SK-N-SH (cell line): ENCODE measurements at regions not wholly inside any gene's neighbourhood (a gene's known extent, or its start where the extent isn't known, plus 50 kb on each side); places are given as distances from the start of the nearest gene placed in this dataset.

Experiments used
- CTCF ChIA-PET: fragments of 300-600, 350-600 bp; formaldehyde crosslinking; extraction: SDS; loops from one replicate; lab custom pipeline; 2021; lab: Yijun Ruan, JAX
- POLR2A ChIA-PET: fragments of 350-600 bp; sonication (Branson Sonifier 250); formaldehyde crosslinking; extraction: SDS; loops from one replicate; lab custom pipeline; 2020; ENCODE audit warnings: antibody characterized with exemption, inconsistent platforms; lab: Yijun Ruan, JAX
- DNase-seq: peaks from one replicate; pipeline ENCODE4 v3.0.0; 2012
- H2AFZ ChIP-seq: fragments of 200-600 bp; sonication (generic); 2 replicates; pipeline ENCODE4 v1.8.1; 2016; ENCODE audit warnings: antibody characterized with exemption, mild to moderate bottlenecking, low read depth
- H3F3A ChIP-seq: fragments of 200-600 bp; sonication (generic); replicated peaks from 2 replicates; pipeline ENCODE3; 2016; ENCODE audit warnings: antibody characterized with exemption, mild to moderate bottlenecking; ENCODE audit not compliant: insufficient read depth
- H3K27ac ChIP-seq, 2 experiments: fragments of 200-500 bp in 1 of 2; fragments of 200-600 bp in 1 of 2; sonication (Bioruptor generic) in 1 of 2; sonication (generic), shearing (Covaris generic) in 1 of 2; 2 replicates each; pipeline versions ENCODE4 v1.5.1 to v1.6.1; 2014 to 2016; ENCODE audit warnings: low read depth in 2 of 2, inconsistent platforms in 1 of 2, low read length in 1 of 2, mild to moderate bottlenecking in 1 of 2, mixed read lengths in 1 of 2
- H3K27me3 ChIP-seq: fragments of 200-600 bp; sonication (generic), shearing (Covaris generic); 2 replicates; pipeline ENCODE4 v1.6.1; 2016; ENCODE audit warnings: mixed run types; ENCODE audit not compliant: insufficient read depth
- H3K36me3 ChIP-seq, 2 experiments: fragments of 200-500 bp in 1 of 2; fragments of 200-600 bp in 1 of 2; sonication (Bioruptor generic) in 1 of 2; sonication (generic) in 1 of 2; replicated peaks in 1 of 2; 2 replicates each; pipeline versions ENCODE3 to v1.5.1; 2014 to 2016; ENCODE audit warnings: low read length in 1 of 2, mild to moderate bottlenecking in 1 of 2; ENCODE audit not compliant: insufficient read depth in 2 of 2, control insufficient read depth in 1 of 2
- H3K4me1 ChIP-seq, 2 experiments: fragments of 200-500 bp in 1 of 2; fragments of 200-600 bp in 1 of 2; sonication (Bioruptor generic) in 1 of 2; sonication (generic), shearing (Covaris generic) in 1 of 2; 2 replicates each; pipeline versions ENCODE4 v1.5.1 to v1.6.1; 2014 to 2016; ENCODE audit warnings: low read depth in 1 of 2, low read length in 1 of 2, mixed run types in 1 of 2; ENCODE audit not compliant: insufficient read depth in 2 of 2, control insufficient read depth in 1 of 2
- H3K4me2 ChIP-seq: fragments of 200-600 bp; sonication (generic), shearing (Covaris generic); 2 replicates; pipeline ENCODE4 v1.6.1; 2017; ENCODE audit warnings: mixed run types
- H3K4me3 ChIP-seq, 2 experiments: fragments of 200-500 bp in 1 of 2; fragments of 200-600 bp in 1 of 2; sonication (Bioruptor generic) in 1 of 2; sonication (generic), shearing (Covaris generic) in 1 of 2; 2 replicates each; pipeline versions ENCODE4 v1.5.1 to v1.8.1; 2014 to 2016; ENCODE audit warnings: low read depth in 2 of 2, inconsistent platforms in 1 of 2, low read length in 1 of 2, mild to moderate bottlenecking in 1 of 2, mixed read lengths in 1 of 2, moderate library complexity in 1 of 2
- H3K79me2 ChIP-seq: fragments of 200-600 bp; sonication (generic); 2 replicates; pipeline ENCODE4 v1.8.1; 2017; ENCODE audit warnings: mild to moderate bottlenecking; ENCODE audit not compliant: insufficient read depth
- H3K9ac ChIP-seq: fragments of 200-600 bp; sonication (generic); 2 replicates; pipeline ENCODE4 v1.6.1; 2017; ENCODE audit warnings: mixed run types
- H3K9me2 ChIP-seq: fragments of 200-600 bp; sonication (generic); 2 replicates; pipeline ENCODE4 v1.6.1; 2017; ENCODE audit warnings: mixed run types
- H3K9me3 ChIP-seq: fragments of 200-600 bp; sonication (generic); 2 replicates; pipeline ENCODE4 v1.6.1; 2017; ENCODE audit warnings: mixed run types, mild to moderate bottlenecking, moderate library complexity
- H4K20me1 ChIP-seq: fragments of 200-600 bp; sonication (generic); 2 replicates; pipeline ENCODE4 v1.6.1; 2017; ENCODE audit warnings: mild to moderate bottlenecking, mixed run types; ENCODE audit not compliant: insufficient read depth
- CHD2 ChIP-seq: fragments of 150-350 bp; IDR thresholded peaks from 2 replicates; pipeline ENCODE4 v1.6.1; 2018; ENCODE audit warnings: low read length; ENCODE audit not compliant: partially characterized antibody
- CTCF ChIP-seq: fragments of 200-600 bp; sonication (generic); IDR thresholded peaks from 2 replicates; pipeline ENCODE4 v1.6.1; 2017; ENCODE audit warnings: antibody characterized with exemption, mild to moderate bottlenecking, moderate library complexity
- ELF1 ChIP-seq: IDR thresholded peaks from 2 replicates; pipeline ENCODE4 v1.4.0; 2012
- FOXM1 ChIP-seq: IDR thresholded peaks from 2 replicates; pipeline ENCODE4 v1.4.0; 2012; ENCODE audit warnings: low read depth, mild to moderate bottlenecking
- IRF3 ChIP-seq: fragments of 150-350 bp; IDR thresholded peaks from 2 replicates; pipeline ENCODE4 v1.6.1; 2016; ENCODE audit warnings: mild to moderate bottlenecking, low read depth, low read length
- JUND ChIP-seq: IDR thresholded peaks from 2 replicates; pipeline ENCODE4 v1.4.0; 2012
- POLR2AphosphoS5 ChIP-seq: IDR thresholded peaks from 2 replicates; pipeline ENCODE4 v1.6.1; 2012; ENCODE audit warnings: low read depth, low read length
- RXRA ChIP-seq: IDR thresholded peaks from 2 replicates; pipeline ENCODE4 v1.4.0; 2012; ENCODE audit warnings: low read depth, mild to moderate bottlenecking, borderline replicate concordance
- SIN3A ChIP-seq: IDR thresholded peaks from 2 replicates; pipeline ENCODE4 v1.6.1; 2012; ENCODE audit warnings: low read depth, mild to moderate bottlenecking, low read length, moderate library complexity, borderline replicate concordance
- YY1 ChIP-seq: IDR thresholded peaks from 2 replicates; pipeline ENCODE4 v1.4.0; 2012; ENCODE audit warnings: low read depth, mild to moderate bottlenecking
- WGBS: methylation state at CpG from one replicate; pipeline ENCODE4 v1.1.6; 2017; ENCODE audit warnings: low lambda C conversion rate; 5-methylcytosine and 5-hydroxymethylcytosine counted together
- TF ChIP-seq, protein P1 (sequence below): IDR thresholded peaks from 2 replicates; pipeline ENCODE4 v1.4.0; 2012; ENCODE audit warnings: low read depth, borderline replicate concordance
- TF ChIP-seq, protein P2 (sequence below): fragments of 150-350 bp; IDR thresholded peaks from 2 replicates; pipeline ENCODE4 v1.6.1; 2017; ENCODE audit warnings: antibody characterized with exemption, low read length, low read depth, borderline replicate concordance
- TF ChIP-seq, protein P3 (sequence below): IDR thresholded peaks from 2 replicates; pipeline ENCODE4; 2012
- TF ChIP-seq, protein P4 (sequence below): IDR thresholded peaks from 2 replicates; pipeline ENCODE4 v1.6.1; 2012; ENCODE audit warnings: mild to moderate bottlenecking, low read depth, low read length, moderate library complexity

GRCh38 chr14:28877923-28878322 is 111.3 kb downstream of the FOXG1 start:
- H3K9me2 ChIP-seq = no peaks in the 10 kb centered on the region; the same call in 1 of the 2 replicates
- H3K36me3 ChIP-seq = no peaks in the 10 kb centered on the region
- no peaks in the 10 kb centered on the region; the same call in 1 of the 2 replicates for H3K27me3 ChIP-seq
- H3K79me2 ChIP-seq = no peaks in the 10 kb centered on the region
- no peak overlapping the region for H3K4me2 ChIP-seq
- no peak for DNase-seq
- H3K4me3 ChIP-seq = no peak overlapping the region
- no peak overlapping the region for H2AFZ ChIP-seq
- no peaks in the 10 kb centered on the region for H3K9me3 ChIP-seq
- H3K4me1 ChIP-seq = no peaks in the 10 kb centered on the region
- POLR2A ChIA-PET = no interaction called here
- TF ChIP-seq ELF1 (no peak), RXRA (no peak), JUND (no peak), POLR2AphosphoS5 (no peak), IRF3 (no peak), YY1 (no peak), SIN3A (no peak), CTCF (no peak)
- TF ChIP-seq, protein P1, sequence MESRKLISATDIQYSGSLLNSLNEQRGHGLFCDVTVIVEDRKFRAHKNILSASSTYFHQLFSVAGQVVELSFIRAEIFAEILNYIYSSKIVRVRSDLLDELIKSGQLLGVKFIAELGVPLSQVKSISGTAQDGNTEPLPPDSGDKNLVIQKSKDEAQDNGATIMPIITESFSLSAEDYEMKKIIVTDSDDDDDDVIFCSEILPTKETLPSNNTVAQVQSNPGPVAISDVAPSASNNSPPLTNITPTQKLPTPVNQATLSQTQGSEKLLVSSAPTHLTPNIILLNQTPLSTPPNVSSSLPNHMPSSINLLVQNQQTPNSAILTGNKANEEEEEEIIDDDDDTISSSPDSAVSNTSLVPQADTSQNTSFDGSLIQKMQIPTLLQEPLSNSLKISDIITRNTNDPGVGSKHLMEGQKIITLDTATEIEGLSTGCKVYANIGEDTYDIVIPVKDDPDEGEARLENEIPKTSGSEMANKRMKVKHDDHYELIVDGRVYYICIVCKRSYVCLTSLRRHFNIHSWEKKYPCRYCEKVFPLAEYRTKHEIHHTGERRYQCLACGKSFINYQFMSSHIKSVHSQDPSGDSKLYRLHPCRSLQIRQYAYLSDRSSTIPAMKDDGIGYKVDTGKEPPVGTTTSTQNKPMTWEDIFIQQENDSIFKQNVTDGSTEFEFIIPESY = no peak
- TF ChIP-seq, all 33 proteins: peak for 0
- H3K9ac ChIP-seq = no peak overlapping the region
- CTCF ChIA-PET = no interaction called here
- H4K20me1 ChIP-seq = no peaks in the 10 kb centered on the region
- H3F3A ChIP-seq = no peaks in the 10 kb centered on the region
- no peak overlapping the region for H3K27ac ChIP-seq

GRCh38 chr14:28879573-28879996 is 113.0 kb downstream of the FOXG1 start:
- H3K36me3 ChIP-seq = no peaks in the 10 kb centered on the region
- no peaks in the 10 kb centered on the region; the same call in 1 of the 2 replicates for H3K9me2 ChIP-seq
- no peaks in the 10 kb centered on the region for H3K27me3 ChIP-seq
- ChIA-PET CTCF (no interaction called here), POLR2A (no interaction called here)
- H3K9me3 ChIP-seq = no peaks in the 10 kb centered on the region
- no peak overlapping the region for H3K4me2 ChIP-seq
- no peak overlapping the region for H3K9ac ChIP-seq
- TF ChIP-seq, protein P1 = no peak
- TF ChIP-seq FOXM1 = no peak
- no peak for TF ChIP-seq ELF1
- TF ChIP-seq, protein P2, sequence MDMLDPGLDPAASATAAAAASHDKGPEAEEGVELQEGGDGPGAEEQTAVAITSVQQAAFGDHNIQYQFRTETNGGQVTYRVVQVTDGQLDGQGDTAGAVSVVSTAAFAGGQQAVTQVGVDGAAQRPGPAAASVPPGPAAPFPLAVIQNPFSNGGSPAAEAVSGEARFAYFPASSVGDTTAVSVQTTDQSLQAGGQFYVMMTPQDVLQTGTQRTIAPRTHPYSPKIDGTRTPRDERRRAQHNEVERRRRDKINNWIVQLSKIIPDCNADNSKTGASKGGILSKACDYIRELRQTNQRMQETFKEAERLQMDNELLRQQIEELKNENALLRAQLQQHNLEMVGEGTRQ = no peak
- TF ChIP-seq, protein P3, sequence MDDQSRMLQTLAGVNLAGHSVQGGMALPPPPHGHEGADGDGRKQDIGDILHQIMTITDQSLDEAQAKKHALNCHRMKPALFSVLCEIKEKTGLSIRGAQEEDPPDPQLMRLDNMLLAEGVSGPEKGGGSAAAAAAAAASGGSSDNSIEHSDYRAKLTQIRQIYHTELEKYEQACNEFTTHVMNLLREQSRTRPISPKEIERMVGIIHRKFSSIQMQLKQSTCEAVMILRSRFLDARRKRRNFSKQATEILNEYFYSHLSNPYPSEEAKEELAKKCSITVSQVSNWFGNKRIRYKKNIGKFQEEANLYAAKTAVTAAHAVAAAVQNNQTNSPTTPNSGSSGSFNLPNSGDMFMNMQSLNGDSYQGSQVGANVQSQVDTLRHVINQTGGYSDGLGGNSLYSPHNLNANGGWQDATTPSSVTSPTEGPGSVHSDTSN = no peak
- TF ChIP-seq CHD2 = no peak
- TF ChIP-seq, protein P4, sequence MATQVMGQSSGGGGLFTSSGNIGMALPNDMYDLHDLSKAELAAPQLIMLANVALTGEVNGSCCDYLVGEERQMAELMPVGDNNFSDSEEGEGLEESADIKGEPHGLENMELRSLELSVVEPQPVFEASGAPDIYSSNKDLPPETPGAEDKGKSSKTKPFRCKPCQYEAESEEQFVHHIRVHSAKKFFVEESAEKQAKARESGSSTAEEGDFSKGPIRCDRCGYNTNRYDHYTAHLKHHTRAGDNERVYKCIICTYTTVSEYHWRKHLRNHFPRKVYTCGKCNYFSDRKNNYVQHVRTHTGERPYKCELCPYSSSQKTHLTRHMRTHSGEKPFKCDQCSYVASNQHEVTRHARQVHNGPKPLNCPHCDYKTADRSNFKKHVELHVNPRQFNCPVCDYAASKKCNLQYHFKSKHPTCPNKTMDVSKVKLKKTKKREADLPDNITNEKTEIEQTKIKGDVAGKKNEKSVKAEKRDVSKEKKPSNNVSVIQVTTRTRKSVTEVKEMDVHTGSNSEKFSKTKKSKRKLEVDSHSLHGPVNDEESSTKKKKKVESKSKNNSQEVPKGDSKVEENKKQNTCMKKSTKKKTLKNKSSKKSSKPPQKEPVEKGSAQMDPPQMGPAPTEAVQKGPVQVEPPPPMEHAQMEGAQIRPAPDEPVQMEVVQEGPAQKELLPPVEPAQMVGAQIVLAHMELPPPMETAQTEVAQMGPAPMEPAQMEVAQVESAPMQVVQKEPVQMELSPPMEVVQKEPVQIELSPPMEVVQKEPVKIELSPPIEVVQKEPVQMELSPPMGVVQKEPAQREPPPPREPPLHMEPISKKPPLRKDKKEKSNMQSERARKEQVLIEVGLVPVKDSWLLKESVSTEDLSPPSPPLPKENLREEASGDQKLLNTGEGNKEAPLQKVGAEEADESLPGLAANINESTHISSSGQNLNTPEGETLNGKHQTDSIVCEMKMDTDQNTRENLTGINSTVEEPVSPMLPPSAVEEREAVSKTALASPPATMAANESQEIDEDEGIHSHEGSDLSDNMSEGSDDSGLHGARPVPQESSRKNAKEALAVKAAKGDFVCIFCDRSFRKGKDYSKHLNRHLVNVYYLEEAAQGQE = no peak
- no peak for TF ChIP-seq YY1
- no peak for TF ChIP-seq SIN3A
- no peaks in the 10 kb centered on the region for H4K20me1 ChIP-seq
- H3K4me1 ChIP-seq = no peaks in the 10 kb centered on the region
- WGBS = 5% methylated on average over 5 of the region's 5 CpGs
- DNase-seq = no peak
- no peaks in the 10 kb centered on the region for H3K79me2 ChIP-seq
- no peak overlapping the region for H3K4me3 ChIP-seq
- no peak overlapping the region for H2AFZ ChIP-seq
- no peaks in the 10 kb centered on the region for H3F3A ChIP-seq
- H3K27ac ChIP-seq = no peak overlapping the region
